ENCODE measurements at regions not wholly inside any gene's neighbourhood (a gene's known extent, or its start where the extent isn't known, plus 50 kb on each side); places are given as distances from the start of the nearest gene placed in this dataset.

DNA sequence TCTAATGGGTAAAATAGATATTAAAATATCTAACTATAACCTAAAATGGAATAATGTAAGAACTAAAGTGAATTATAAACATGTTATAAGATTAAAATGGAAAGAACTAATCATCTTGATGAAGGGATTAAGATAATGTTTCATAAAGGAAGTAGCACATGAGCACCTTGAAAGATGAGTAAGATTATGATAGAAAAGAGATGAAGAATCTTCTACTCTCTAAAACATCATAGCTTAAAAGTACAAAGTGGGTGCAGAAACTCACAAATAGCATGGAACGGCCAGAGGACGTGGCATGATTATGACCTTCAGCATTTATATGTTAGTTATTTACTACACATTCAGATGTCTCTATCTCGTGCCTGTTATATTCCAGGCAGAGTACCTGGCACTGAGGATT is 76.2 kb upstream of the COL5A2 start:
- H3K4me3 ChIP-seq (ENCODE audit: low read depth in 2 of 2, low read length in 2 of 2), result no peak overlapping the region
- ChIA-PET CTCF (no interaction called here), POLR2A (no interaction called here)
- TF ChIP-seq POLR2AphosphoS5 (IDR thresholded peaks at IDR 0.05; ENCODE audit: low read depth, low read length) (no peak), TCF7L2 (IDR thresholded peaks at IDR 0.05; ENCODE audit: low read depth, low read length) (no peak)
- TF ChIP-seq, protein P1, sequence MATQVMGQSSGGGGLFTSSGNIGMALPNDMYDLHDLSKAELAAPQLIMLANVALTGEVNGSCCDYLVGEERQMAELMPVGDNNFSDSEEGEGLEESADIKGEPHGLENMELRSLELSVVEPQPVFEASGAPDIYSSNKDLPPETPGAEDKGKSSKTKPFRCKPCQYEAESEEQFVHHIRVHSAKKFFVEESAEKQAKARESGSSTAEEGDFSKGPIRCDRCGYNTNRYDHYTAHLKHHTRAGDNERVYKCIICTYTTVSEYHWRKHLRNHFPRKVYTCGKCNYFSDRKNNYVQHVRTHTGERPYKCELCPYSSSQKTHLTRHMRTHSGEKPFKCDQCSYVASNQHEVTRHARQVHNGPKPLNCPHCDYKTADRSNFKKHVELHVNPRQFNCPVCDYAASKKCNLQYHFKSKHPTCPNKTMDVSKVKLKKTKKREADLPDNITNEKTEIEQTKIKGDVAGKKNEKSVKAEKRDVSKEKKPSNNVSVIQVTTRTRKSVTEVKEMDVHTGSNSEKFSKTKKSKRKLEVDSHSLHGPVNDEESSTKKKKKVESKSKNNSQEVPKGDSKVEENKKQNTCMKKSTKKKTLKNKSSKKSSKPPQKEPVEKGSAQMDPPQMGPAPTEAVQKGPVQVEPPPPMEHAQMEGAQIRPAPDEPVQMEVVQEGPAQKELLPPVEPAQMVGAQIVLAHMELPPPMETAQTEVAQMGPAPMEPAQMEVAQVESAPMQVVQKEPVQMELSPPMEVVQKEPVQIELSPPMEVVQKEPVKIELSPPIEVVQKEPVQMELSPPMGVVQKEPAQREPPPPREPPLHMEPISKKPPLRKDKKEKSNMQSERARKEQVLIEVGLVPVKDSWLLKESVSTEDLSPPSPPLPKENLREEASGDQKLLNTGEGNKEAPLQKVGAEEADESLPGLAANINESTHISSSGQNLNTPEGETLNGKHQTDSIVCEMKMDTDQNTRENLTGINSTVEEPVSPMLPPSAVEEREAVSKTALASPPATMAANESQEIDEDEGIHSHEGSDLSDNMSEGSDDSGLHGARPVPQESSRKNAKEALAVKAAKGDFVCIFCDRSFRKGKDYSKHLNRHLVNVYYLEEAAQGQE (IDR thresholded peaks at IDR 0.05; ENCODE audit: insufficient read depth in 1 of 2, low read depth in 2 of 2, low read length in 1 of 2), result no peak
- ATAC-seq, result no peak
- no peaks in the 10 kb centered on the region for H3K9me3 ChIP-seq (ENCODE audit: control insufficient read depth, insufficient read depth, low read depth, low read length)
- no TSS peak for BruUV-seq (replicated peaks)
- no peak for DNase-seq (ENCODE audit: low read depth, low spot score)
- H3K27me3 ChIP-seq (ENCODE audit: control insufficient read depth, insufficient read depth, low read length), result no peaks in the 10 kb centered on the region
- peaks cover 21% of the 10 kb centered on the region for H3K4me1 ChIP-seq (ENCODE audit: control insufficient read depth, insufficient read depth, low read length)
- H3K36me3 ChIP-seq (ENCODE audit: control insufficient read depth, insufficient read depth, low read length), result no peaks in the 10 kb centered on the region
- H3K27ac ChIP-seq (ENCODE audit: low read length), result peak overlapping the region; percentile 51; the same call in 1 of the 2 replicates
- in situ Hi-C loops (cut with HindIII; ENCODE audit: low pct_unique_long_range_greater_than_20kb, low sequenced_read_pairs) (no loop called here), intact Hi-C loops (cut with micrococcal nuclease; ENCODE audit: unreplicated experiment) (no loop called here)

DNA sequence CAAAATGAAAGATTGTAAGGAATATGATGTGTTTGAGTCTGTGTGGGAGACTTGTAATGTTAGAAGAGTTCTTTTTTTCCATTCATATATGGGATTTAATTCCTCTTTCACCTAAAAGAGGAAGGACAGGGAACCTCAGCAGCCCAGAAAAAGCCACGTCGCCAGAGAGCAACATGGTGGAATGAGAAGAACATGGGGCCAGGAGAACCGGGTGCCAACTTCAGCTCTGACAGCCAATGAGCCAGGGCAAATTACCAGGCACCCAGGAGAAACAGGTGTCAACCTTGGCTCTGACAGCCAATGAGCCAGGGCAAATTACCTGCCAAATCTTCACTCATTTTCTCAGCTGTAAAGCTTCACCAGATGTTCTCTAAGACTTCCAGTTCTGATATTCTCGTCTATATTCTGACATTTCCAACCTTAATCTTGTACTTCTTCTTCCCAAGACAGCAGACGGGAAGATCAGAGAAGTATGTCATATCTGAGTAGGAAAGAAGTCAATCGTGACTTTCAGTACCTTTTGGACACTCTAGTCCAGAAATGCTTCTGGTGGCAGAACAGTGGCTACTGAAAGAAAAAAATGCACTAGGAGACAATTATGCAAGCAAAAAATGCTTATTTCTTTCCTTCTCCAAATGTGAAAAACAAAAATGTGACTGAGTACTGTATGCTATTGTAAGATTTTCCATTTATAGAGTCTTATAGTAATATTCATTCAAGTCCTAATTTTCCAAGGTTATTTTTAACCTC is 79.2 kb upstream of the COL5A2 start:
- no peaks in the 10 kb centered on the region for H3K9me3 ChIP-seq (ENCODE audit: control insufficient read depth, insufficient read depth, low read depth, low read length)
- in situ Hi-C loops (cut with HindIII; ENCODE audit: low pct_unique_long_range_greater_than_20kb, low sequenced_read_pairs), result no loop called here
- POLR2A ChIA-PET, result no interaction called here
- CTCF ChIA-PET, result interaction anchor here (0.6 kb wide), 1 partner anchor 81 kb away, joined by 6 read pairs; no protein-coding TSS in a partner anchor
- no peak for TF ChIP-seq TCF7L2 (IDR thresholded peaks at IDR 0.05; ENCODE audit: low read depth, low read length)
- TF ChIP-seq, protein P1 (IDR thresholded peaks at IDR 0.05; ENCODE audit: insufficient read depth in 1 of 2, low read depth in 2 of 2, low read length in 1 of 2), result no peak
- no peak for TF ChIP-seq POLR2AphosphoS5 (IDR thresholded peaks at IDR 0.05; ENCODE audit: low read depth, low read length)
- TF ChIP-seq CTCF (IDR thresholded peaks at IDR 0.05), result no peak
- TF ChIP-seq SIN3A (IDR thresholded peaks at IDR 0.05; ENCODE audit: borderline replicate concordance, insufficient read depth, low read depth, low read length), result no peak
- H3K27ac ChIP-seq (ENCODE audit: low read length), result peak overlapping the region; percentile 19; the same call in 1 of the 2 replicates
- H3K4me3 ChIP-seq (ENCODE audit: low read depth in 2 of 2, low read length in 2 of 2), result no peak overlapping the region
- H3K36me3 ChIP-seq (ENCODE audit: control insufficient read depth, insufficient read depth, low read length), result no peaks in the 10 kb centered on the region
- H3K4me1 ChIP-seq (ENCODE audit: control insufficient read depth, insufficient read depth, low read length), result peaks cover 10% of the 10 kb centered on the region
- H3K27me3 ChIP-seq (ENCODE audit: control insufficient read depth, insufficient read depth, low read length), result no peaks in the 10 kb centered on the region
- intact Hi-C loops (cut with micrococcal nuclease; ENCODE audit: unreplicated experiment), result no loop called here
- no peak for DNase-seq (ENCODE audit: low read depth, low spot score)
- no TSS peak for BruUV-seq (replicated peaks)
- no peak for ATAC-seq

Data from Panc1 (cell line).